Lung (tissue), 11 donors: ENCODE measurements at regions not wholly inside any gene's neighbourhood (a gene's known extent, or its start where the extent isn't known, plus 50 kb on each side); places are given as distances from the start of the nearest gene placed in this dataset.

Source experiments
- ATAC-seq: fragments of 200-7000 bp; cut with Tn5 transposase; one replicate; pipeline ENCODE4 v1.9.1; 2020; ENCODE audit warnings: moderate number of reproducible peaks; ENCODE audit not compliant: insufficient read depth, low FRiP score
- DNase-seq, 3 donors: peaks; one replicate each; pipeline ENCODE4 v3.0.0-alpha.2; 2013 to 2017
- H3K27ac ChIP-seq, 2 donors: one replicate each; pipeline ENCODE4 v1.5.1; 2013; ENCODE audit warnings: mild to moderate bottlenecking in 2 of 2, moderate library complexity in 2 of 2, control low read depth in 1 of 2, inconsistent platforms in 1 of 2, low read depth in 1 of 2, low read length in 1 of 2
- H3K27me3 ChIP-seq, 3 donors: one replicate each; pipeline ENCODE4 v1.5.1; 2013; ENCODE audit warnings: low read length in 2 of 3; ENCODE audit not compliant: control insufficient read depth in 3 of 3, insufficient read depth in 3 of 3
- H3K36me3 ChIP-seq, 4 donors: one replicate each; pipeline ENCODE4 v1.5.1; 2013; ENCODE audit warnings: low read length in 4 of 4, mild to moderate bottlenecking in 1 of 4, moderate library complexity in 1 of 4; ENCODE audit not compliant: control insufficient read depth in 4 of 4, insufficient read depth in 4 of 4
- H3K4me1 ChIP-seq, 5 donors: one replicate each; pipeline ENCODE4 v1.5.1; 2013; ENCODE audit warnings: low read length in 5 of 5, mild to moderate bottlenecking in 2 of 5, moderate library complexity in 1 of 5; ENCODE audit not compliant: control insufficient read depth in 5 of 5, insufficient read depth in 5 of 5
- H3K4me3 ChIP-seq: one replicate; pipeline ENCODE4 v1.5.1; 2013; ENCODE audit warnings: mild to moderate bottlenecking, control low read depth, moderate library complexity
- H3K9ac ChIP-seq, 2 donors: one replicate each; pipeline ENCODE4 v1.5.1; 2013; ENCODE audit warnings: low read length in 2 of 2, control low read depth in 1 of 2; ENCODE audit not compliant: insufficient read depth in 1 of 2
- H3K9me3 ChIP-seq, 4 donors: one replicate each; pipeline ENCODE4 v1.5.1; 2013; ENCODE audit warnings: low read length in 3 of 4, mild to moderate bottlenecking in 1 of 4, moderate library complexity in 1 of 4; ENCODE audit not compliant: control insufficient read depth in 4 of 4, insufficient read depth in 3 of 4
- CTCF ChIP-seq: IDR thresholded peaks from 2 replicates; pipeline ENCODE4 v1.5.1; 2012; ENCODE audit warnings: mild to moderate bottlenecking; ENCODE audit errors: control extremely low read depth, extremely low read depth
- WGBS, 2 donors: extraction: QIAGEN DNeasy Blood & Tissue Kit; methylation state at CpG; one replicate each; pipeline ENCODE4 v1.1.7; 2013; 5-methylcytosine and 5-hydroxymethylcytosine counted together
- donor health status: control.
- donor health status: control.
- donor health status: Bipolar disorder and iron deficiency.
- donor health status: healthy.
- donor health status: DM: yes; HTN: yes; CAD: no.

- ATAC-seq = no peak
- no peak for DNase-seq
- H3K27ac ChIP-seq = no peak overlapping the region
- no peaks in the 10 kb centered on the region for H3K4me1 ChIP-seq
- no peaks in the 10 kb centered on the region for H3K9me3 ChIP-seq
- H3K27me3 ChIP-seq = no peaks in the 10 kb centered on the region
- H3K4me3 ChIP-seq = no peak overlapping the region
- no peak overlapping the region for H3K9ac ChIP-seq
- TF ChIP-seq CTCF = no peak
- 73 to 100% methylated on average over 1 of the region's 1 CpG for WGBS, 2 donors
- H3K36me3 ChIP-seq = no peaks in the 10 kb centered on the region
Measured at GRCh38 chr7:82633592-82633991, 190.0 kb upstream of the CACNA2D1 start.

- no peak for TF ChIP-seq CTCF
- Histone ChIP-seq H3K9me3 (no peaks in the 10 kb centered on the region), H3K27me3 (no peaks in the 10 kb centered on the region), H3K9ac (no peak overlapping the region), H3K4me1 (no peaks in the 10 kb centered on the region), H3K4me3 (no peak overlapping the region), H3K27ac (no peak overlapping the region), H3K36me3 (no peaks in the 10 kb centered on the region)
- no peak for DNase-seq
- ATAC-seq = no peak
- WGBS, 2 donors = 62 to 74% methylated on average over 3 of the region's 3 CpGs
Measured at GRCh38 chr7:82631998-82632397, 188.4 kb upstream of the CACNA2D1 start.

GRCh38 chr7:82629583-82629982, 186.0 kb upstream of the CACNA2D1 start:
- DNase-seq (no peak), ATAC-seq (no peak)
- no peak for TF ChIP-seq CTCF
- WGBS, 2 donors = 88 to 96% methylated on average over 3 of the region's 3 CpGs
- Histone ChIP-seq H3K9me3 (no peaks in the 10 kb centered on the region), H3K4me1 (no peaks in the 10 kb centered on the region), H3K9ac (no peak overlapping the region), H3K27ac (no peak overlapping the region), H3K36me3 (no peaks in the 10 kb centered on the region), H3K27me3 (no peaks in the 10 kb centered on the region), H3K4me3 (no peak overlapping the region)

- Histone ChIP-seq H3K4me1 (no peaks in the 10 kb centered on the region), H3K9ac (no peak overlapping the region), H3K36me3 (no peaks in the 10 kb centered on the region), H3K27ac (no peak overlapping the region), H3K9me3 (no peaks in the 10 kb centered on the region), H3K4me3 (no peak overlapping the region), H3K27me3 (no peaks in the 10 kb centered on the region)
- no peak for DNase-seq
- no peak for ATAC-seq
- no peak for TF ChIP-seq CTCF
- WGBS, 2 donors = 86 to 90% methylated on average over 2 of the region's 2 CpGs
Measured at GRCh38 chr7:82625377-82625776, 181.8 kb upstream of the CACNA2D1 start.
